A549 (cell line): ENCODE measurements at regions not wholly inside any gene's neighbourhood (a gene's known extent, or its start where the extent isn't known, plus 50 kb on each side); places are given as distances from the start of the nearest gene placed in this dataset.

Source experiments
- ATAC-seq, 2 experiments: fragments of 200-7000 bp in 1 of 2; fragments of >200 bp in 1 of 2; cut with Nextera tagmentation in 1 of 2; cut with Tn5 transposase in 1 of 2; 3 replicates each; pipeline versions ENCODE4 v1.8.0 to v1.9.1; 2018 to 2020; ENCODE audit warnings: mild to moderate bottlenecking in 1 of 2, moderate library complexity in 1 of 2
- CTCF ChIA-PET: fragments of 300-600 bp; sonication (Branson Sonifier 250); formaldehyde crosslinking; extraction: SDS; loops from one replicate; lab custom pipeline; 2021; ENCODE audit warnings: antibody characterized with exemption, inconsistent platforms; lab: Yijun Ruan, JAX
- POLR2A ChIA-PET: fragments of 350-600 bp; formaldehyde crosslinking; extraction: SDS; loops from one replicate; lab custom pipeline; 2021; ENCODE audit warnings: antibody characterized with exemption, inconsistent platforms; lab: Yijun Ruan, JAX
- DNase-seq, 2 experiments: peaks; one replicate each; pipeline versions ENCODE4 v3.0.0 to v3.0.0-alpha.2; 2011 to 2016; ENCODE audit warnings: low read depth in 1 of 2, low spot score in 1 of 2
- FAIRE-seq: peaks from 2 replicates; lab custom pipeline; 2011; peaks lifted over from hg19 to GRCh38; lab: Jason Lieb, UNC
- H3K27ac ChIP-seq, 2 experiments: fragments of >200 bp; sonication (Bioruptor Twin); formaldehyde crosslinking; 3 replicates each; pipeline ENCODE4 v1.5.1; 2016 to 2017
- H3K4me1 ChIP-seq: fragments of >200 bp; sonication (Bioruptor Twin); formaldehyde crosslinking; 3 replicates; pipeline ENCODE4 v1.6.1; 2016
- H3K4me2 ChIP-seq: fragments of >200 bp; sonication (Bioruptor Twin); formaldehyde crosslinking; 3 replicates; pipeline ENCODE4 v1.6.1; 2016
- H3K4me3 ChIP-seq: fragments of >200 bp; sonication (Bioruptor Twin); formaldehyde crosslinking; 3 replicates; pipeline ENCODE4 v1.5.1; 2016
- H3K9me3 ChIP-seq: fragments of >200 bp; sonication (Bioruptor Twin); formaldehyde crosslinking; 3 replicates; pipeline ENCODE4 v1.6.1; 2016
- BHLHE40 ChIP-seq: IDR thresholded peaks from 2 replicates; pipeline ENCODE4 v1.6.1; 2012; ENCODE audit warnings: low read depth, low read length, inconsistent platforms
- CBX2 ChIP-seq: fragments of 200-600 bp; sonication (generic); IDR thresholded peaks from 2 replicates; pipeline ENCODE4 v1.6.1; 2016; ENCODE audit warnings: low read depth, mild to moderate bottlenecking, borderline replicate concordance
- CEBPB ChIP-seq, 2 experiments: fragments of >200 bp in 1 of 2; sonication (Bioruptor Twin) in 1 of 2; formaldehyde crosslinking in 1 of 2; IDR thresholded peaks; 2 replicates each; pipeline ENCODE4 v1.6.1; 2012 to 2016
- EHF ChIP-seq: fragments of 250-450 bp; sonication (Bioruptor Pico); IDR thresholded peaks from 2 replicates; pipeline ENCODE4 v1.5.0; 2020; ENCODE audit warnings: mild to moderate bottlenecking
- ESRRA ChIP-seq: fragments of 150-350 bp; IDR thresholded peaks from 2 replicates; pipeline ENCODE4 v1.6.1; 2014; ENCODE audit warnings: mild to moderate bottlenecking, low read length, borderline replicate concordance
- FOSB ChIP-seq: fragments of 250-450 bp; sonication (Bioruptor Pico); IDR thresholded peaks from 2 replicates; pipeline ENCODE4 v1.5.0; 2020; ENCODE audit warnings: mild to moderate bottlenecking, moderate library complexity
- FOXS1 ChIP-seq: fragments of 250-450 bp; sonication (Bioruptor Pico); IDR thresholded peaks from 2 replicates; pipeline ENCODE4 v1.5.0; 2020; ENCODE audit warnings: mild to moderate bottlenecking, moderate library complexity
- GATA3 ChIP-seq: IDR thresholded peaks from 2 replicates; pipeline ENCODE4 v1.6.1; 2012; ENCODE audit warnings: borderline replicate concordance
- HDAC2 ChIP-seq: fragments of 200-600 bp; sonication (generic); IDR thresholded peaks from 2 replicates; pipeline ENCODE4 v1.6.1; 2016
- HEYL ChIP-seq: fragments of 250-450 bp; sonication (Bioruptor Pico); IDR thresholded peaks from 2 replicates; pipeline ENCODE4 v1.8.0; 2021; ENCODE audit warnings: mild to moderate bottlenecking, moderate library complexity
- HOXB13 ChIP-seq: fragments of 250-450 bp; sonication (Bioruptor Pico); IDR thresholded peaks from 2 replicates; pipeline ENCODE4 v1.5.0; 2020; ENCODE audit warnings: low read depth, mild to moderate bottlenecking, moderate library complexity
- HOXB5 ChIP-seq: fragments of 250-450 bp; sonication (Bioruptor Pico); IDR thresholded peaks from 2 replicates; pipeline ENCODE4 v1.5.0; 2020; ENCODE audit warnings: mild to moderate bottlenecking, moderate library complexity
- JUNB ChIP-seq: fragments of >200 bp; sonication (Bioruptor Twin); formaldehyde crosslinking; IDR thresholded peaks from 2 replicates; pipeline ENCODE4 v1.6.1; 2016
- MYC ChIP-seq: IDR thresholded peaks from 2 replicates; pipeline ENCODE4 v1.6.1; 2012; ENCODE audit warnings: mild to moderate bottlenecking, inconsistent platforms, low read length, improper control_type of control experiment, borderline replicate concordance
- NFE2L2 ChIP-seq: fragments of 150-350 bp; conservative IDR thresholded peaks from 2 replicates; pipeline ENCODE4 v1.6.1; 2014; ENCODE audit warnings: low read length
- NPAS2 ChIP-seq: fragments of 250-450 bp; sonication (Bioruptor Pico); IDR thresholded peaks from 2 replicates; pipeline ENCODE4 v1.8.0; 2022; ENCODE audit warnings: mild to moderate bottlenecking, moderate library complexity, borderline replicate concordance
- POLR2AphosphoS2 ChIP-seq: conservative IDR thresholded peaks from 2 replicates; pipeline ENCODE4 v1.6.1; 2012; ENCODE audit warnings: low read length, improper control_type of control experiment, inconsistent platforms
- RAD21 ChIP-seq, 2 experiments: fragments of >200 bp in 1 of 2; sonication (Bioruptor Twin) in 1 of 2; formaldehyde crosslinking in 1 of 2; IDR thresholded peaks in 1 of 2; conservative IDR thresholded peaks in 1 of 2; 2 replicates in 1 of 2; 3 replicates in 1 of 2; pipeline ENCODE4 v1.6.1; 2012 to 2018; ENCODE audit warnings: inconsistent platforms in 1 of 2
- RARB ChIP-seq: fragments of 250-450 bp; sonication (Bioruptor Pico); IDR thresholded peaks from 2 replicates; pipeline ENCODE4 v1.8.0; 2021; ENCODE audit warnings: mild to moderate bottlenecking, moderate library complexity
- SMC3 ChIP-seq: fragments of >200 bp; sonication (Bioruptor Twin); formaldehyde crosslinking; IDR thresholded peaks from 3 replicates; pipeline ENCODE4 v1.6.1; 2018; ENCODE audit warnings: inconsistent platforms
- SREBF2 ChIP-seq: fragments of 450-650 bp; IDR thresholded peaks from 2 replicates; pipeline ENCODE4 v1.6.1; 2014; ENCODE audit warnings: mild to moderate bottlenecking, moderate library complexity
- TP53 ChIP-seq: fragments of 250-450 bp; sonication (Bioruptor Pico); IDR thresholded peaks from 2 replicates; pipeline ENCODE4 v1.5.0; 2021; ENCODE audit warnings: mild to moderate bottlenecking, moderate library complexity
- ZFP36 ChIP-seq: fragments of 450-650 bp; IDR thresholded peaks from 2 replicates; pipeline ENCODE4 v1.6.1; 2014; ENCODE audit warnings: borderline replicate concordance; ENCODE audit not compliant: partially characterized antibody
- ZNF302 ChIP-seq: fragments of 250-450 bp; sonication (Bioruptor Pico); IDR thresholded peaks from 2 replicates; pipeline ENCODE4 v1.9.0; 2021; ENCODE audit warnings: inconsistent platforms, mild to moderate bottlenecking, moderate library complexity
- ZSCAN20 ChIP-seq: fragments of 250-450 bp; sonication (Bioruptor Pico); IDR thresholded peaks from 2 replicates; pipeline ENCODE4 v1.8.0; 2022; ENCODE audit warnings: mild to moderate bottlenecking, moderate library complexity
- WGBS: methylation state at CpG from one replicate; pipeline ENCODE4 v1.1.6; 2017; ENCODE audit errors: missing lambda C conversion rate; 5-methylcytosine and 5-hydroxymethylcytosine counted together
- TF ChIP-seq, protein P1 (sequence below): fragments of >200 bp; sonication (Bioruptor Twin); formaldehyde crosslinking; IDR thresholded peaks from 3 replicates; pipeline ENCODE4 v1.6.1; 2016
- TF ChIP-seq, protein P2 (sequence below): fragments of 250-450 bp; sonication (Bioruptor Pico); IDR thresholded peaks from 2 replicates; pipeline ENCODE4 v1.5.0; 2020; ENCODE audit warnings: low read depth, mild to moderate bottlenecking, moderate library complexity
- TF ChIP-seq, protein P3 (sequence below): fragments of >200 bp; sonication (Bioruptor Twin); formaldehyde crosslinking; IDR thresholded peaks from 2 replicates; pipeline ENCODE4 v1.6.1; 2016
- TF ChIP-seq, protein P4 (sequence below): fragments of 250-450 bp; sonication (Bioruptor Pico); IDR thresholded peaks from 2 replicates; pipeline ENCODE4 v1.5.0; 2021; ENCODE audit warnings: mild to moderate bottlenecking, moderate library complexity, borderline replicate concordance

DNA sequence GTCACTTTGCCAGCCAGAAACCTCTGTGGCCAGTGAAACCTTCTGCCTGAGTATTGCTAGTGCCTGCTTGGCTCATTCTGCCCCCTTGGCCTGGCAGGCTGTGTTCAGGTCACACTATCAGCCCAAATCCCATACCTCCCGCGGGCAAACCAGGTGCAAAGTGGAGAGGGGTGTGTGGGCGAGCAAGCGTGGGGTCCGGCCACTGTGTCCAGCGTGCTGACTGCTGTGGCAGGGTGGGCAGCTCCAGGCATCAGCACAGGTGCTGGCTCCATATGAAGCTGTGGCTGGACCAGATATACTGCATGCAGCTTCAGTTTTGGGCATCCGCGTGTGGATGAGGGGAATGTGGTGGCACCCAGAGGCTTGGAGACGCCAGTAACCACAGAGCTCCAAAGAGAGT, 576.5 kb upstream of the EDIL3 start:
- WGBS, result 23% methylated on average over 4 of the region's 9 CpGs
- no peak for FAIRE-seq

DNA sequence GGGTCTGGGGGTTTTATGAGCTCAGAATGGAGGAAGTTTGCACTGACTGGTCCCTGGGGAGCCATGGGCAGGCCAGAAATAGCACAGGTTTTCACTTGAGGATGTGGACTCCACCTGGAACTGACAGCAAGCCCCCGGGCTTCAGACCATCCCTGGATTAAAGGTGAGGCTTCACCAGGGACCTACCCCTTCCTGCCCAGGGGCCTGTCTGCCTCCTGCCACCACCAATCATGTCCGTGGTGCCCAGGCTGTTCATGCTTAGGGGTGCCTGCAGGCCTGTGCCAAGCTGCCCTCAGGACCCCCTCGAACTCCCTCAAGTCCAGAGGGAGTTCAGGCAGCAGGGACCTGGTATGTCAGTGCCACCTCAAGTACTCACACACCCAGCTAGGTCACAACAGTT, 577.2 kb upstream of the EDIL3 start:
- FAIRE-seq (no peak), ATAC-seq (no peak), DNase-seq (no peak)
- no peak overlapping the region for H3K27ac ChIP-seq
- no peaks in the 10 kb centered on the region for H3K4me1 ChIP-seq
- WGBS, result 0% methylated on average over 2 of the region's 3 CpGs
- no peak overlapping the region for H3K4me2 ChIP-seq
- TF ChIP-seq ESRRA (no peak), EHF (no peak), POLR2AphosphoS2 (no peak), HDAC2 (no peak), FOSB (CRISPR knock-in tag) (no peak), RARB (CRISPR knock-in tag) (no peak), GATA3 (no peak), TP53 (CRISPR knock-in tag) (no peak), ZFP36 (no peak), SREBF2 (no peak), NPAS2 (no peak)
- TF ChIP-seq, protein P1, sequence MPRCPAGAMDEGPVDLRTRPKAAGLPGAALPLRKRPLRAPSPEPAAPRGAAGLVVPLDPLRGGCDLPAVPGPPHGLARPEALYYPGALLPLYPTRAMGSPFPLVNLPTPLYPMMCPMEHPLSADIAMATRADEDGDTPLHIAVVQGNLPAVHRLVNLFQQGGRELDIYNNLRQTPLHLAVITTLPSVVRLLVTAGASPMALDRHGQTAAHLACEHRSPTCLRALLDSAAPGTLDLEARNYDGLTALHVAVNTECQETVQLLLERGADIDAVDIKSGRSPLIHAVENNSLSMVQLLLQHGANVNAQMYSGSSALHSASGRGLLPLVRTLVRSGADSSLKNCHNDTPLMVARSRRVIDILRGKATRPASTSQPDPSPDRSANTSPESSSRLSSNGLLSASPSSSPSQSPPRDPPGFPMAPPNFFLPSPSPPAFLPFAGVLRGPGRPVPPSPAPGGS, result no peak
- TF ChIP-seq, protein P2, sequence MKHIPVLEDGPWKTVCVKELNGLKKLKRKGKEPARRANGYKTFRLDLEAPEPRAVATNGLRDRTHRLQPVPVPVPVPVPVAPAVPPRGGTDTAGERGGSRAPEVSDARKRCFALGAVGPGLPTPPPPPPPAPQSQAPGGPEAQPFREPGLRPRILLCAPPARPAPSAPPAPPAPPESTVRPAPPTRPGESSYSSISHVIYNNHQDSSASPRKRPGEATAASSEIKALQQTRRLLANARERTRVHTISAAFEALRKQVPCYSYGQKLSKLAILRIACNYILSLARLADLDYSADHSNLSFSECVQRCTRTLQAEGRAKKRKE (CRISPR knock-in tag), result no peak
- ChIA-PET POLR2A (no interaction called here), CTCF (no interaction called here)
- no peak overlapping the region for H3K4me3 ChIP-seq
- H3K9me3 ChIP-seq, result no peaks in the 10 kb centered on the region

More for the DNA sequence above, 576.5 kb upstream of the EDIL3 start:
- DNase-seq (no peak), ATAC-seq (no peak)
- Histone ChIP-seq H3K9me3 (no peaks in the 10 kb centered on the region), H3K4me3 (no peak overlapping the region), H3K4me1 (no peaks in the 10 kb centered on the region), H3K27ac (no peak overlapping the region), H3K4me2 (no peak overlapping the region)
- CTCF ChIA-PET, result no interaction called here
- TF ChIP-seq CEBPB (IDR thresholded peaks at IDR 0.05) (no peak), ZSCAN20 (CRISPR knock-in tag) (no peak), ZNF302 (CRISPR knock-in tag) (no peak), SMC3 (no peak), EHF (no peak), FOXS1 (CRISPR knock-in tag) (no peak), FOSB (CRISPR knock-in tag) (no peak), NFE2L2 (no peak)
- TF ChIP-seq, protein P3, sequence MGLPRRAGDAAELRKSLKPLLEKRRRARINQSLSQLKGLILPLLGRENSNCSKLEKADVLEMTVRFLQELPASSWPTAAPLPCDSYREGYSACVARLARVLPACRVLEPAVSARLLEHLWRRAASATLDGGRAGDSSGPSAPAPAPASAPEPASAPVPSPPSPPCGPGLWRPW, result no peak
- POLR2A ChIA-PET, result no interaction called here

DNA sequence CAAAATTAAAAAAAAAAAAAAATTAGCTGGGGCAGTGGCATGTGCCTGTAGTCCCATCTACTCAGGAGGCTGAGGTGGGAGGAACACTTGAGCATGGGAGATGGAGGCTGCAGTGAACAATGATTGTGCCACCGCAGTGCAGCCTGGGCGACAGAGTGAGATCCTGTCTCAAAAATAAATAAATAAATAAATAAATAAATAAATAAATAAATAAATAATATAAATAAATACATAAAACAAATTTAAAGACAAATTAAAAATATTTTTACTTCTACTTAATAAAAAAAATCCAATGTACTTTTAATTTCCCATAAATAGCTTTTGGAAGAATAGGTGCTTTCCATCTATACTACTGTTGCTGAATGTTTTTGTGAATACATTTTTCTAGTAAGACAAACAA, 598.4 kb upstream of the EDIL3 start:
- WGBS, result 45% methylated on average over 2 of the region's 2 CpGs
- POLR2A ChIA-PET, result no interaction called here
- CTCF ChIA-PET, result no interaction called here
- TF ChIP-seq CBX2 (no peak), HOXB13 (CRISPR knock-in tag) (no peak), BHLHE40 (no peak), JUNB (no peak), FOXS1 (CRISPR knock-in tag) (no peak), MYC (no peak), HEYL (no peak), NPAS2 (no peak), ZNF302 (CRISPR knock-in tag) (no peak), NFE2L2 (no peak), RAD21 (conservative IDR thresholded peaks at IDR 0.05 in 1 of 2, IDR thresholded peaks at IDR 0.05 in 1 of 2) (no peak), HOXB5 (no peak)
- TF ChIP-seq, protein P3, result no peak
- TF ChIP-seq, protein P4, sequence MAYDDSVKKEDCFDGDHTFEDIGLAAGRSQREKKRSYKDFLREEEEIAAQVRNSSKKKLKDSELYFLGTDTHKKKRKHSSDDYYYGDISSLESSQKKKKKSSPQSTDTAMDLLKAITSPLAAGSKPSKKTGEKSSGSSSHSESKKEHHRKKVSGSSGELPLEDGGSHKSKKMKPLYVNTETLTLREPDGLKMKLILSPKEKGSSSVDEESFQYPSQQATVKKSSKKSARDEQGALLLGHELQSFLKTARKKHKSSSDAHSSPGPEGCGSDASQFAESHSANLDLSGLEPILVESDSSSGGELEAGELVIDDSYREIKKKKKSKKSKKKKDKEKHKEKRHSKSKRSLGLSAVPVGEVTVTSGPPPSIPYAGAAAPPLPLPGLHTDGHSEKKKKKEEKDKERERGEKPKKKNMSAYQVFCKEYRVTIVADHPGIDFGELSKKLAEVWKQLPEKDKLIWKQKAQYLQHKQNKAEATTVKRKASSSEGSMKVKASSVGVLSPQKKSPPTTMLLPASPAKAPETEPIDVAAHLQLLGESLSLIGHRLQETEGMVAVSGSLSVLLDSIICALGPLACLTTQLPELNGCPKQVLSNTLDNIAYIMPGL (CRISPR knock-in tag), result no peak
- TF ChIP-seq, protein P1, result no peak
- TF ChIP-seq, protein P2 (CRISPR knock-in tag), result no peak

More for the DNA sequence above, 598.4 kb upstream of the EDIL3 start:
- no peak for DNase-seq
- no peak for FAIRE-seq
- ATAC-seq, result no peak
- Histone ChIP-seq H3K27ac (no peak overlapping the region), H3K4me3 (no peak overlapping the region), H3K9me3 (no peaks in the 10 kb centered on the region), H3K4me2 (no peak overlapping the region), H3K4me1 (no peaks in the 10 kb centered on the region)
